Lung microvascular endothelial cell (primary cell): ENCODE measurements at regions not wholly inside any gene's neighbourhood (a gene's known extent, or its start where the extent isn't known, plus 50 kb on each side); places are given as distances from the start of the nearest gene placed in this dataset.
A peak's percentile ranks its signal among the peaks of the same experiment; 100 is the strongest.

Experiments used
- DNase-seq, 2 donors: peaks; one replicate each; pipeline versions ENCODE4 v3.0.0 to v3.0.0-alpha.2; 2010; ENCODE audit warnings: low read depth in 2 of 2

GRCh38 chr21:16177532-16177931, 447.8 kb downstream of the USP25 start:
- DNase-seq: no peak

DNA sequence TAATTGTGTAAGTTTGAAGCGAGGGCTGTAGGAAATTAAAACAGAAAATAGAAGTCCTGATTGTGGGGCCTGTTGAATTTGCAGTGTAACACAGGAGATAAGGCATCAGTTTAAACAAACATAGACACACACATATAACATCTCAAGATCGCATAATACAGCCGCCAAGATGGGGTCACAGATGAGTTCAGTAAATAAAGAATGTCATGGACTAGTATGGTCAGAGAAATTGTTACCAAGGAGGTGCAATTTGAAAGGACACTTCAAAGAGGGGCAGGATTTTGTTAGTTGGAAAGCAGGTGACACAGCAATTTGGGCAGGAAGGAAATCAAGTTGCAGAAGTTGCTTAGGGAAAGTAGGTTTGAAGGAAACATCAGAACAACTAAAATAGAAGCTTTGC, 450.0 kb downstream of the USP25 start:
- DNase-seq: peak in 1 of 2 donors; percentile 37

- no peak for DNase-seq
Observed at GRCh38 chr21:16180614-16181013, 450.8 kb downstream of the USP25 start.

GRCh38 chr21:16181018-16181417, 451.2 kb downstream of the USP25 start:
- DNase-seq: peak; percentile 80 to 95

- DNase-seq: no peak
Observed at GRCh38 chr21:16185766-16186165, 456.0 kb downstream of the USP25 start.

- peak in 1 of 2 donors; percentile 28 for DNase-seq
Observed at GRCh38 chr21:16186742-16187141, 457.0 kb downstream of the USP25 start.

DNA sequence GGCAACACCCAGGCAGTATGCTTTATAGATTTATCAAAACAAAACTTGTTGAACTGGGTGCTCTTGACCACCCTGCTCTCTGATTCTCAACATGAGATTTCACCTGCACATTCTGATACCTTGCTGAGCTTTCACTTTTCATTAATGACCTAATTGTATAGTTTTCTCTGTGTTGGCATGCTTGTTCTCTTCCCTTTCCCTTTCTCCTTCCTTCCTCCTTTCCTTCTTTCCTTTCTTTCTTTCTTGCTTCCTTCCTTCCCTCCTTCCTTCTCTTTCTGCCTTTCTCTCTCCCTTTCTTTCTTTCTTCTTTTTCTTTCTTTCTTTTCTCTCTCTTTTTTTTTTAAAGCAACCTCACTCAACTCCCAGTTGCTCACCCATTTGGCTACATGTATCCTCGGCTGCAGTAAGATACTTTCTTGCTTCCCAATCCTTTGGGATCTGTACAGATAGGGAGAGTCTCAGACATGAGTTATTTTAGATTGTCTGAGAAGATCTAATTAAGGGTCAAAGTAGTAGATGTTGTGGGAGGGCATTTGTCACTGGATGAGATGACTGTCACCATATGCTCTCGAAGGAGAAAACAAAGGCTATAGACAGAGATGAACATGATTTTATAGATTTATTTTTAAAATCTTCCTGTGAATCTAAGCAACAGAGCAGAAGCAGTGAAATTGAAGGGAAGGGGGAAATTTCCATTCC, 458.0 kb downstream of the USP25 start:
- DNase-seq: no peak

DNA sequence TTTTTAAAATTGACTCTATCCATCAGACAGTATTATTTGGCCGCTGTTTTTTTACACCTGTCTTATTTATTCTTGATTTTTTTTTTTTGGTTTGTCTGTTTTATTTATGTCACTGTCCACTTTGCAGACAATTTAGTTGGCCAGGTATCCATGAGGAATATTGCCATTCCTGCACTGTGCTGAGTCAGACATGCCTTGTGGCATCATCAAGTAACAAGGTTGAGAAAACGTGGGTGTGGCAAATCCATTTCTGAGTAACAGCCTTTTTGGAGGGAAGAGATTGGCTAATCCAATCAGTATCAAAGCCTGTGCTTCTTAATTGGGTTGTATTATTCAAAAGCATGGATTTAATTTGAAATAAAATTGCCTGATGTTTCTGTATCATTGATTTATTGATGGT, 463.1 kb downstream of the USP25 start:
- DNase-seq: no peak

DNA sequence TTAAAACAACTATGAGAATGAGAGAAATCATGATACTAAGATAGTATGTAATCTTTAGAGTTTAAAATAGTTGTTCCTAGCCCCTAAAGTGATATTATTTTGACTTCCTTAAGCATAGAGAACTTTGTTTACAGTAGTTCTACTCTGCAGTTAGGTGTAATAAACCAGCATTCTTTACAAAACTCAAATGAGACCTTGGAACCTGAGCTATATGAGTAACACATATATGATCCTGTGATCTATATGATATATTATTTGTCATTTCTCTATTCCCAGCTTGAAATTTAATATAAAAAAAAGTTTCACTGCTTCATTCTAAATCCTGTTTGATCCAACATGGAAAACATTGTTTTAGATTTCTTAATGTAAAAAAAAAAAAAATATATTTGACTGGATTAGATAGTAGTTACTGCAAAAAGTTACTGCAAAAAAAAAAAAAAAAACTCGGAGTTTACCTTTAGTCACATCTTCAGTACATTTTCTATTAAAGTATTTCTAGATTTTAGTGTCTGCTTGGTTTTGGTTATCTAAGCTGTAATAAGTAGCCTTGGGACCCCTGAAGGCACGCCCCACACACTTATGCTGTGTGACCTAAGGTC, 463.8 kb downstream of the USP25 start:
- DNase-seq: no peak

DNA sequence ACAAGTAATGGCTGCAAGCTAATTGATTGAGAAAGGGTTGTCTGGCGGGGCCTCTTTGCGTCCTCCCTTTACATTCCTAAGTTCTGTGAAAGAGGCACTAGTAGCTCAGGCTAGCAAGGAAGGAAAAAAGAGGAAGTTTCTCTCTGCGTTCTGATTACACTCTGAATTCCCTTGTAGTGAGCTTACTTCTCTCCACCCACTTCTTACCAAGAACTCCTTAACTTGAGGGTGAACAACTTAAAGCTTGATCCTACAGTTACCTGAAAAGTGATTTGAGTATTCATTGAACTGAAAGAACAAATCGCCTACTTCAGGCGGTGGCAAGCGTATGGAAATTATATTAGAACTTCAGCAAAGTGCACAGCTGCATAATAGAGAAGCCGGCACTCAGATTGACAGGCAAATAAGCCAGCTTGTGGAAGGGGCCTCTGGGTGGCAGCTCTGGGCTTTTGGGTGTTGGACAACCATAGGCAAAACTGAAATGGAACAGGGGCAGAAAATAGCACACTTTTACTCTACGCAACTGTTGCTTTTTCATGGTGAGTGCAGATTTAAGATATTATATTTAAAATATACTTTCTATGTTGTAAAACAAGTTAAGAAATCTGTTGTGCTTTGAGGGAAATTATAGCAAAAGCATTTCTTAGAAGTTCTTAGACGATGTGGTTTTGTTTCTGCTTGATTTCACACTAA, 464.5 kb downstream of the USP25 start:
- DNase-seq: peak; percentile 85 to 86

DNA sequence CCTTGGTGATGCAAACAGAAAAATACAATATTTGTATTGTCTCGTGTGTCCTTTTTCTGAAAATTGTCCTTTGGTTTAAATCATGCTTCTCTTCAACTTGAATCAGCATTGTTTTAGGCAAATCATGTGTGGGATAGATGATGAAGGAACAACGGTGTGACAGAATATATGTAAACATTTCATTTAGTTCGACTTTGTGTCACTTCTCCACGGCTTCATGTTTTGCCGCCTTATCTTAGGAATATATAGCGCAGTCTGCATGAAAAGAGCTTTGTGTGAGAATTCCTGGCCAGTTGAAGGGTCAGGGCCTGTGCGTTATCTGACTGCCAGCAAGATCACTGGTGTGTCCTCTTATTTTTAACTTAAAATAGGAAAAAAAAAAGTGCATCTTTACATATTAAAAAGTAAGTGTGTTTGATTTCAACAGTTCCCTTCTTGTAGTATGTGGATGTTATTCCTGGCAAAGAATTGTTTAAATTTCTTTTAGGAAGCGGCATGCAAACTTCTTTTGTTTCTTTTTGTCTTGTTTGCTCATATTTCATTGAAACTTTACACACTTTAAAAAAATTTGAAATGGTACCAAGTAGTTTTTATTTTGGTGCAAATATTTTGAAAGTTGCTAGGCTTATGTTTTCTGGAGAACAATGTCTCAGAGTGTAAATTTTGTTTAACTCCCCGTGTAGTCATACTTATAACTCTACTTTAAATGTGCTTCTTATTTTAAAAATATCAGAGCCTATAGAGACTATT, 465.2 kb downstream of the USP25 start:
- peak; percentile 38 to 57 for DNase-seq

DNA sequence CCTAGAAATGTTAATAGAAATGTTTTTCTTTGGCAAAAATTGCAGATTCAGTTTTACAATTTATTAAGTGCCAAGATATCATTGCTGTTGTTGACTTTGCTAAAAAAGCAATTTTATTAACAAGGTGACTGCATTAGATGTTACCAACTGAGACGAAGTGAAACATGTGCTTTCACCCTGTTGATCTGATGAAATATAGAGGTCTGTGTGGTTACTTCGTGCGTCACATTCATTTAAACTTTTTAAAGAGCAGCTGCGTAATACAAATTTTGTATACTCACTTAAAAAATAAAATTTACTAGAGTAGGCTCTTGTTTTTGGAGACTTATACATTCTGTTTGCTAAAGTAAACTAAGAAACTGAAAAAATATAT, 465.7 kb downstream of the USP25 start:
- DNase-seq: peak; percentile 49 to 57

- DNase-seq: peak; percentile 33 to 37
Observed at GRCh38 chr21:16196001-16196400, 466.2 kb downstream of the USP25 start.

GRCh38 chr21:16198546-16198945, 468.8 kb downstream of the USP25 start:
- peak in 1 of 2 donors; percentile 55 for DNase-seq

- no peak for DNase-seq
Observed at GRCh38 chr21:16199539-16199938, 469.8 kb downstream of the USP25 start.

DNA sequence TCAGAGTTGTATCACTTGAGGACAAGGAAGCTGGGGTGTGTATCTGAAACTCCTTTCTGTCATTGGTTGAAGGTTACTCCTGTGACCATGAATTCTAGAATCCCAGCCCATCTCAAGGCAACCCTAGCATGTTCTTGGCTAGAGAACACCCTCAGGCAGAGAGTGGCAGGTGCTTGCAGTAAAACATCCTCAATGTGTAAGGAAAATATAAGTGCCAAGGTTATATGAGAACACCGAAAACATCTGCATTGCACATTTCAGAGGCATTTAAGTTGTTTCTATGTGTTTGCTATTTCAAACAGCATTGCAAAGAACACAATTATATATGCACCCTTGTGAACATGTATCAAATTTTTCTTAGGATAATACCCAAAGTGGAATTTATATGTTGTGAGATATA, 471.9 kb downstream of the USP25 start:
- DNase-seq: no peak

- peak in 1 of 2 donors; percentile 7 for DNase-seq
Observed at GRCh38 chr21:16205527-16205926, 475.7 kb downstream of the USP25 start.

GRCh38 chr21:16211339-16212303, 481.8 kb downstream of the USP25 start:
- no peak for DNase-seq

- peak; percentile 24 to 26 for DNase-seq
Observed at GRCh38 chr21:16213518-16213917, 483.7 kb downstream of the USP25 start.

DNA sequence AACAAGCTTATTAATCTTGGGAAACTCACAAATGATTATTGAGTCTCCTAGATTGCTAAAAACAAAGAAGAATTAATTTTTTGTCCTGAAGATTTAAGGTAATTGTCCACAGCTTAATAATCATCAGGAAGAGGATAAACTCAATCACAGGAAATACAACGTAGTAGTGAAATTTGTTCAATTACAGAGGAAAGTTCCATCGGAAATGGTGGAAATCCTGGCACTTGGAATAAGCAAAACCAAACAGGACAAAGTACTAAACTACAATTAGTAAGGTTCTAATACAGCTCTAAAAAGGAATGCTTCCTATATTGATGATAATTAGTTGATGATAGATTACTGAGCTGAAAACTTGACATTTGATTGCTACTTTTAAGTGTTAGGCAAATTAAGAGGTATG, 485.4 kb downstream of the USP25 start:
- DNase-seq: peak; percentile 46 to 76

GRCh38 chr21:16215663-16216183, 485.9 kb downstream of the USP25 start:
- peak in 1 of 2 donors; percentile 4 for DNase-seq
